C4-2B (cell line): ENCODE measurements at regions not wholly inside any gene's neighbourhood (a gene's known extent, or its start where the extent isn't known, plus 50 kb on each side); places are given as distances from the start of the nearest gene placed in this dataset.

Source experiments
- CTCF ChIP-seq: fragments of 450-650 bp; conservative IDR thresholded peaks from 2 replicates; pipeline ENCODE4 v1.5.1; 2017; ENCODE audit warnings: mild to moderate bottlenecking
- ZFX ChIP-seq: fragments of 450-650 bp; IDR thresholded peaks from 2 replicates; pipeline ENCODE4 v1.6.1; 2017

GRCh38 chrX:88355252-88355651 is 391.8 kb upstream of the CPXCR1 start:
- TF ChIP-seq CTCF, result no peak
- no peak for TF ChIP-seq ZFX
